IPS-20b (cell line): ENCODE measurements at regions not wholly inside any gene's neighbourhood (a gene's known extent, or its start where the extent isn't known, plus 50 kb on each side); places are given as distances from the start of the nearest gene placed in this dataset.

Experiments
- H3K27ac ChIP-seq: one replicate; pipeline ENCODE4 v1.5.1; 2013; ENCODE audit warnings: low read length
- H3K27me3 ChIP-seq: 2 replicates; pipeline ENCODE4 v1.6.1; 2013; ENCODE audit warnings: mild to moderate bottlenecking, low read length, inconsistent platforms; ENCODE audit not compliant: insufficient read depth
- H3K36me3 ChIP-seq: 2 replicates; pipeline ENCODE4 v1.6.1; 2013; ENCODE audit warnings: low read depth, mild to moderate bottlenecking, inconsistent platforms, low read length, moderate library complexity; ENCODE audit not compliant: insufficient read depth
- H3K4me1 ChIP-seq: 2 replicates; pipeline ENCODE4 v1.6.1; 2013; ENCODE audit warnings: mild to moderate bottlenecking, control low read depth, inconsistent platforms, low read length, moderate library complexity; ENCODE audit not compliant: insufficient read depth
- H3K4me3 ChIP-seq: 2 replicates; pipeline ENCODE4 v1.5.1; 2013; ENCODE audit warnings: mild to moderate bottlenecking, low read length, inconsistent platforms
- H3K9ac ChIP-seq: 2 replicates; pipeline ENCODE4 v1.6.1; 2013; ENCODE audit warnings: low read depth, mild to moderate bottlenecking, inconsistent platforms, low read length, moderate library complexity
- H3K9me3 ChIP-seq: 2 replicates; pipeline ENCODE4 v1.6.1; 2013; ENCODE audit warnings: mild to moderate bottlenecking, low read depth, low read length, inconsistent platforms; ENCODE audit not compliant: insufficient read depth

GRCh38 chr2:173652767-173653431, 298.2 kb downstream of the CDCA7 start:
- Histone ChIP-seq H3K36me3 (no peaks in the 10 kb centered on the region), H3K9ac (no peak overlapping the region), H3K27me3 (no peaks in the 10 kb centered on the region), H3K27ac (no peak overlapping the region), H3K4me1 (peaks cover 8% of the 10 kb centered on the region), H3K9me3 (no peaks in the 10 kb centered on the region), H3K4me3 (no peak overlapping the region)

GRCh38 chr2:173653432-173653805, 298.7 kb downstream of the CDCA7 start:
- Histone ChIP-seq H3K4me3 (no peak overlapping the region), H3K4me1 (peaks cover 8% of the 10 kb centered on the region), H3K27ac (no peak overlapping the region), H3K27me3 (no peaks in the 10 kb centered on the region), H3K36me3 (no peaks in the 10 kb centered on the region), H3K9me3 (no peaks in the 10 kb centered on the region), H3K9ac (no peak overlapping the region)

GRCh38 chr2:173654161-173654895, 299.7 kb downstream of the CDCA7 start:
- Histone ChIP-seq H3K27ac (no peak overlapping the region), H3K27me3 (no peaks in the 10 kb centered on the region), H3K4me3 (no peak overlapping the region), H3K36me3 (no peaks in the 10 kb centered on the region), H3K9ac (no peak overlapping the region), H3K9me3 (no peaks in the 10 kb centered on the region), H3K4me1 (peaks cover 8% of the 10 kb centered on the region)

- H3K27ac ChIP-seq, result no peak overlapping the region
- H3K4me3 ChIP-seq, result no peak overlapping the region
- H3K27me3 ChIP-seq, result no peaks in the 10 kb centered on the region
- H3K36me3 ChIP-seq, result no peaks in the 10 kb centered on the region
- no peak overlapping the region for H3K9ac ChIP-seq
- peaks cover 8% of the 10 kb centered on the region for H3K4me1 ChIP-seq
- H3K9me3 ChIP-seq, result no peaks in the 10 kb centered on the region
Observed at GRCh38 chr2:173654896-173655265, 300.2 kb downstream of the CDCA7 start.

DNA sequence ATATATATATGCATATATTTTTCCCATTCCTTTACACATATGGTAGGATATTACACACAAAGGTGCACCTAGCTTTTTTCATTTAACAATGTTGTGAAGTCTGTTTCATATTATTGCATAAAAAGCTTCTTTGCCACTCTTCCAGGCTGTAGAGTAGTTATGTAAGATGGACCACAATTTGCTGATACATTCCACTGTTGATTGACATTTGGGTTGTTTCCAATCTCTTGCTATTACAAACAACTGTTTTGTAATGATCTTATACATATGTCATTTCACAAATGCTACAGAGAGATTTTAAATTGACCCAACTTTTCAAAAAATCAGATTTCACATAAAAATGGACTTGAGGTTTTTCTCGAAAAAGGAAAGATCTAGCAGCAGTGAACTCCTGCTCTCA, 301.4 kb downstream of the CDCA7 start:
- H3K27me3 ChIP-seq, result no peaks in the 10 kb centered on the region
- H3K4me1 ChIP-seq, result peaks cover 8% of the 10 kb centered on the region
- H3K27ac ChIP-seq, result no peak overlapping the region
- H3K9ac ChIP-seq, result no peak overlapping the region
- no peak overlapping the region for H3K4me3 ChIP-seq
- no peaks in the 10 kb centered on the region for H3K9me3 ChIP-seq
- H3K36me3 ChIP-seq, result no peaks in the 10 kb centered on the region

DNA sequence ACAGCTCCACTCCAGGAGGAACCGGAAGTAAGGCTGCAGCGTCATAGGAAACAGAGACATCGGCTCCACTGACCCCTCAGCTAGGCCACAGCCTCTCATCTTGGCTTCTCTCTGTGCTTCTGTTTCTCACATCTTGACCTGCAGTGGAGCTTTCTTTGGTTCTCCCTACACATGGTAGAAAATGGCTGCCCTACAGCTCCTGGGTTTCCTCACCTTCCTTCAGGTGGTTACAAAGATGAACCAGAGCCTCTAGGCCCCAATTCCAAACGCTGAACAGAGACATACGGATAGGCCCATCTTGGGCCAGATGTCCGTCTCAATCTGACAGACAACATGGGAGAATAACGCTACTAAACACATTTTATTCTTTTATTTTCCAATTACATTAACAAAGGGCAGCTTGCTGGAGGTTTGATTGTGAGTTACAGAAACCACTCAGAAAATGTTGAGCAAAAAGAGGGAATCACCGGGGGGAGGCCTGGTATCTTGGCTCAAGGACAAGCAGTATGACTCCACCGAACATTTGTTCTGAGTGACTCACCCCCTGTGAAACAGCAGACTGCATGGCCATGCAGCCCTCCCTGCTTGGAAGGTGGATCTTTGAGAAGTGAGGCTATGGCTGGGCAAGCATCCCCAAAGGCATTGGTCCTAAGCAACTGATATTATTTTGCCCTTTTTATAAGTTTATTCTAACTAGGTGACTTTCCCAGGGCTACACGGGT, 303.5 kb downstream of the CDCA7 start:
- Histone ChIP-seq H3K27ac (no peak overlapping the region), H3K9ac (no peak overlapping the region), H3K27me3 (no peaks in the 10 kb centered on the region), H3K4me1 (peaks cover 5% of the 10 kb centered on the region), H3K4me3 (no peak overlapping the region), H3K36me3 (no peaks in the 10 kb centered on the region), H3K9me3 (no peaks in the 10 kb centered on the region)

- Histone ChIP-seq H3K4me1 (no peaks in the 10 kb centered on the region), H3K27ac (no peak overlapping the region), H3K36me3 (no peaks in the 10 kb centered on the region), H3K9ac (no peak overlapping the region), H3K27me3 (no peaks in the 10 kb centered on the region), H3K4me3 (no peak overlapping the region), H3K9me3 (no peaks in the 10 kb centered on the region)
Observed at GRCh38 chr2:173658946-173659371, 304.3 kb downstream of the CDCA7 start.

- no peaks in the 10 kb centered on the region for H3K27me3 ChIP-seq
Observed at GRCh38 chr2:173659509-173659908, 304.8 kb downstream of the CDCA7 start.

GRCh38 chr2:173661586-173661985, 303.6 kb downstream of the SP3 start:
- Histone ChIP-seq H3K27ac (no peak overlapping the region), H3K27me3 (no peaks in the 10 kb centered on the region), H3K36me3 (no peaks in the 10 kb centered on the region), H3K9ac (no peak overlapping the region), H3K9me3 (no peaks in the 10 kb centered on the region), H3K4me1 (peaks cover under 1% of the 10 kb centered on the region; the same call in 1 of the 2 replicates), H3K4me3 (no peak overlapping the region)

More at GRCh38 chr2:173659509-173659908, 304.8 kb downstream of the CDCA7 start:
- Histone ChIP-seq H3K4me1 (no peaks in the 10 kb centered on the region), H3K36me3 (no peaks in the 10 kb centered on the region), H3K27ac (no peak overlapping the region), H3K9ac (no peak overlapping the region), H3K9me3 (no peaks in the 10 kb centered on the region), H3K4me3 (no peak overlapping the region)

- no peaks in the 10 kb centered on the region for H3K9me3 ChIP-seq
Observed at GRCh38 chr2:173663353-173663752, 301.8 kb downstream of the SP3 start.

GRCh38 chr2:173663835-173664512, 301.2 kb downstream of the SP3 start:
- no peaks in the 10 kb centered on the region for H3K27me3 ChIP-seq
- peaks cover 6% of the 10 kb centered on the region; the same call in 1 of the 2 replicates for H3K4me1 ChIP-seq
- H3K27ac ChIP-seq, result no peak overlapping the region
- H3K9me3 ChIP-seq, result no peaks in the 10 kb centered on the region
- H3K4me3 ChIP-seq, result no peak overlapping the region
- no peaks in the 10 kb centered on the region for H3K36me3 ChIP-seq
- H3K9ac ChIP-seq, result no peak overlapping the region

More at GRCh38 chr2:173663353-173663752, 301.8 kb downstream of the SP3 start:
- H3K36me3 ChIP-seq, result no peaks in the 10 kb centered on the region
- peaks cover 6% of the 10 kb centered on the region; the same call in 1 of the 2 replicates for H3K4me1 ChIP-seq
- no peak overlapping the region for H3K9ac ChIP-seq
- H3K27ac ChIP-seq, result no peak overlapping the region
- no peaks in the 10 kb centered on the region for H3K27me3 ChIP-seq
- H3K4me3 ChIP-seq, result no peak overlapping the region
